Vagina (tissue), 2 donors: ENCODE measurements at regions not wholly inside any gene's neighbourhood (a gene's known extent, or its start where the extent isn't known, plus 50 kb on each side); places are given as distances from the start of the nearest gene placed in this dataset.

Experiments
- DNase-seq, 2 donors: peaks; one replicate each; pipeline ENCODE4 v3.0.0-alpha.2; 2017; ENCODE audit errors: extremely low spot score in 2 of 2
- H3K27ac ChIP-seq: fragments of 200-600 bp; sonication (generic); one replicate; pipeline ENCODE4 v1.5.1; 2019
- H3K27me3 ChIP-seq: fragments of 200-600 bp; sonication (generic); one replicate; pipeline ENCODE4 v1.5.1; 2019
- H3K36me3 ChIP-seq, 2 donors: fragments of 200-600 bp; sonication (generic); one replicate each; pipeline ENCODE4 v1.5.1; 2017 to 2019
- H3K4me1 ChIP-seq: fragments of 200-600 bp; sonication (generic); one replicate; pipeline ENCODE4 v1.5.1; 2019
- H3K4me3 ChIP-seq, 2 donors: fragments of 200-600 bp; sonication (generic); 1 replicate in 1 of 2; 2 replicates in 1 of 2; pipeline ENCODE4 v1.5.1; 2016 to 2019
- H3K9me3 ChIP-seq: fragments of 200-600 bp; sonication (generic); one replicate; pipeline ENCODE4 v1.5.1; 2019
- POLR2A ChIP-seq, 2 donors: fragments of 450-650 bp; IDR thresholded peaks; one replicate each; pipeline ENCODE4 v1.6.1; 2017; ENCODE audit warnings: antibody characterized with exemption in 2 of 2, mild to moderate bottlenecking in 2 of 2, moderate library complexity in 2 of 2
- POLR2AphosphoS5 ChIP-seq, 2 donors: sonication (generic); formaldehyde crosslinking; IDR thresholded peaks; one replicate each; pipeline ENCODE4 v1.9.0; 2017; ENCODE audit warnings: antibody characterized with exemption in 2 of 2, mild to moderate bottlenecking in 2 of 2, low read depth in 1 of 2; ENCODE audit not compliant: insufficient read depth in 1 of 2
- intact Hi-C: fragments of 100-400 bp; cut with DNase I; formaldehyde crosslinking; loops from one replicate; pipeline ENCODE4 v1.15.1; 2023
- TF ChIP-seq, protein P1 (sequence below), 3 experiments: fragments of 450-650 bp in 2 of 3; fragments of 200-600 bp in 1 of 3; sonication (generic) in 1 of 3; IDR thresholded peaks; one replicate each; pipeline ENCODE4 v1.5.1; 2017 to 2019; ENCODE audit warnings: antibody characterized with exemption in 3 of 3, mild to moderate bottlenecking in 2 of 3, moderate library complexity in 2 of 3

DNA sequence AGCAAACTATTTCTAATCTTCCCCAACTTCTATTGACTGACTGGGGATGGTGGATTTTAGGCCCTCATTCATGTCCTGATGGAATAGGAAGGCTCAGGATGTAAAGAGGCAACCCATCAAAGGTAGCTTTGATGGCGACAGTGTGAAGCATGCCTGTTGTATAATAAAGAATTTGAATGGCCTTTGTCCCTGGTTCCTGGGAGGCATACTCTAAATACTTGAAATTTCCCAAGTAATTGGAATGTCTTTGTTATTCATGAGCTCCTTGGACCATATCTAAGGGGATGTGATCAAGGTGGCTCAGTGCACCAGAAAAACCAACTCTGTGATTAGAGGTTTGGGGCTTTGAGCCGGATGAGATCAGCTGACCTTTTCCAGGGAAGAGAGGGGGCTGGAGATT is 264.5 kb upstream of the NEBL start:
- DNase-seq = no peak

DNA sequence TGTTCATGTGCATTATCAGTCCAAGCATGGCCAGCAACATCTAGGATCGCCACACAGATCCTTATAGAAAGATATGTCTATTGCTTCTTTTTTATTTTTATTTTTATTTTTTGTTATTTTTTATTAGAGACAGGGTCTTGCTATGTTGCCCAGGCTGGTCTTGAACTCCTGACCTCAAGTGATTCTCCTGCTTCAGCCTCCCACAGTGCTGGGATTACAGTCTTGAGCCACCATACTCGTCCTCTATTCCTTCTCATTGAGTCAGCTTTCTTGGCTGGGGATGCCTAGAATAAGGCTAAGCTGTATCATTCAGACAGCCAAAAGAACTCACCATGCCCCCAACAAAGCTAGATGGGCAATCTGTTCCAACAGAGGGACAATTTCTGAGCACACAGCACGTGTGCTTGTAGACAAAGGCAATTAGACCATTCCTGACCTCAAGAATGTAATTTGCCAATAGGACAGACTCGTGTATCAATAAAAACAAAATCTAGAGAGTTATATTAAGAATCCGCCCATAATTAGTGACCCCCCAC is 264.0 kb upstream of the NEBL start:
- Histone ChIP-seq H3K9me3 (no peaks in the 10 kb centered on the region), H3K4me3 (no peak overlapping the region), H3K4me1 (no peaks in the 10 kb centered on the region), H3K27ac (no peak overlapping the region), H3K36me3 (no peaks in the 10 kb centered on the region), H3K27me3 (no peaks in the 10 kb centered on the region)
- intact Hi-C loops = no loop called here
- TF ChIP-seq POLR2AphosphoS5 (IDR thresholded peaks at IDR 0.05; ENCODE audit: insufficient read depth in 1 of 2, low read depth in 1 of 2) (no peak), POLR2A (IDR thresholded peaks at IDR 0.05) (no peak)
- TF ChIP-seq, protein P1, sequence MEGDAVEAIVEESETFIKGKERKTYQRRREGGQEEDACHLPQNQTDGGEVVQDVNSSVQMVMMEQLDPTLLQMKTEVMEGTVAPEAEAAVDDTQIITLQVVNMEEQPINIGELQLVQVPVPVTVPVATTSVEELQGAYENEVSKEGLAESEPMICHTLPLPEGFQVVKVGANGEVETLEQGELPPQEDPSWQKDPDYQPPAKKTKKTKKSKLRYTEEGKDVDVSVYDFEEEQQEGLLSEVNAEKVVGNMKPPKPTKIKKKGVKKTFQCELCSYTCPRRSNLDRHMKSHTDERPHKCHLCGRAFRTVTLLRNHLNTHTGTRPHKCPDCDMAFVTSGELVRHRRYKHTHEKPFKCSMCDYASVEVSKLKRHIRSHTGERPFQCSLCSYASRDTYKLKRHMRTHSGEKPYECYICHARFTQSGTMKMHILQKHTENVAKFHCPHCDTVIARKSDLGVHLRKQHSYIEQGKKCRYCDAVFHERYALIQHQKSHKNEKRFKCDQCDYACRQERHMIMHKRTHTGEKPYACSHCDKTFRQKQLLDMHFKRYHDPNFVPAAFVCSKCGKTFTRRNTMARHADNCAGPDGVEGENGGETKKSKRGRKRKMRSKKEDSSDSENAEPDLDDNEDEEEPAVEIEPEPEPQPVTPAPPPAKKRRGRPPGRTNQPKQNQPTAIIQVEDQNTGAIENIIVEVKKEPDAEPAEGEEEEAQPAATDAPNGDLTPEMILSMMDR (IDR thresholded peaks at IDR 0.05) = no peak
- no peak for DNase-seq

More for the DNA sequence above, 264.5 kb upstream of the NEBL start:
- H3K36me3 ChIP-seq = no peaks in the 10 kb centered on the region
- no peaks in the 10 kb centered on the region for H3K9me3 ChIP-seq
- H3K4me1 ChIP-seq = no peaks in the 10 kb centered on the region
- H3K27me3 ChIP-seq = no peaks in the 10 kb centered on the region
- intact Hi-C loops = no loop called here
- TF ChIP-seq POLR2AphosphoS5 (IDR thresholded peaks at IDR 0.05; ENCODE audit: insufficient read depth in 1 of 2, low read depth in 1 of 2) = no peak
- TF ChIP-seq, protein P1 (IDR thresholded peaks at IDR 0.05) = no peak
- no peak for TF ChIP-seq POLR2A (IDR thresholded peaks at IDR 0.05)
- no peak overlapping the region for H3K27ac ChIP-seq
- H3K4me3 ChIP-seq = no peak overlapping the region

DNA sequence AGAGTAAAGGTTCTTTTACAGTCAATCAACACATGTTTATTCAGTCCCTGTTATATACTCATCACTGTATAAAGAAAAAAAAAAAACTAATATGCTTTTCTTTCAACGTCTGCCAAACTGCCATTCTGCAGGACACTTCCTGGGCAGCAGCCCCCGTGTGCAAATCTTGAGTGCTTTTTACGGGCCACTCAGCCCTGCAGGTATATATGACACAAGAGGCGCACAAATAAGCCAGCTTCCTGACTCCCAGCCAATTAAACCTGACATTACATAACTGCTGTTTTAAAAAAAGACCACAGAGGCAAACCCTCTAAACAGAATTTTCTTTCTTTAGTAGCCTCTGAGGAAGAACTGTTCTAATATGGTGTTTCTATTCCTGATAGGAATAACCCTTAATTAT is 263.0 kb upstream of the NEBL start:
- H3K27me3 ChIP-seq = no peaks in the 10 kb centered on the region
- TF ChIP-seq POLR2AphosphoS5 (IDR thresholded peaks at IDR 0.05; ENCODE audit: insufficient read depth in 1 of 2, low read depth in 1 of 2) (no peak), POLR2A (IDR thresholded peaks at IDR 0.05) (no peak)
- H3K36me3 ChIP-seq = no peaks in the 10 kb centered on the region
- H3K9me3 ChIP-seq = no peaks in the 10 kb centered on the region
- H3K27ac ChIP-seq = no peak overlapping the region
- intact Hi-C loops = no loop called here
- DNase-seq = no peak
- no peak overlapping the region for H3K4me3 ChIP-seq
- no peaks in the 10 kb centered on the region for H3K4me1 ChIP-seq

DNA sequence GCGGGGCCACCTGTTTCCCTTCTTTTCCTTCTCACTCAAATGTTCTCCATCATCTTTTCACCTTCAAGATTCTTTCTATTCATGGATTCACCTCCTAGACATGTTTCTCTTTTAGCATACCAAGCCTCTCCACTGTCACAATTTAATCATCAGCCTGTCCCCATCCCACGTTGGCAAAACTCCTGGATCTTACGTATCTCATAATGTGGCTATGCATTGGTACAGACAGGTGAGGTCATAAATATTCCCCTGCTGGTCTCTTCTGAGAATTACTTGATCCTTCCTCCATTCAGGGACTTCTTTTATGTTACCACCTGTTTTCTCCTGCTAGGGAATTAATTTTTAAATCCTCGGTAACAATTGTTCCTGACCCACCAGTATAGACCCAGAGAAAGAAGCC is 262.6 kb upstream of the NEBL start:
- DNase-seq = no peak
- TF ChIP-seq, protein P1 (IDR thresholded peaks at IDR 0.05) = no peak
- TF ChIP-seq POLR2AphosphoS5 (IDR thresholded peaks at IDR 0.05; ENCODE audit: insufficient read depth in 1 of 2, low read depth in 1 of 2) (no peak), POLR2A (IDR thresholded peaks at IDR 0.05) (no peak)
- Histone ChIP-seq H3K4me1 (no peaks in the 10 kb centered on the region), H3K36me3 (no peaks in the 10 kb centered on the region), H3K9me3 (no peaks in the 10 kb centered on the region), H3K27ac (no peak overlapping the region), H3K4me3 (no peak overlapping the region), H3K27me3 (no peaks in the 10 kb centered on the region)
- intact Hi-C loops = no loop called here

DNA sequence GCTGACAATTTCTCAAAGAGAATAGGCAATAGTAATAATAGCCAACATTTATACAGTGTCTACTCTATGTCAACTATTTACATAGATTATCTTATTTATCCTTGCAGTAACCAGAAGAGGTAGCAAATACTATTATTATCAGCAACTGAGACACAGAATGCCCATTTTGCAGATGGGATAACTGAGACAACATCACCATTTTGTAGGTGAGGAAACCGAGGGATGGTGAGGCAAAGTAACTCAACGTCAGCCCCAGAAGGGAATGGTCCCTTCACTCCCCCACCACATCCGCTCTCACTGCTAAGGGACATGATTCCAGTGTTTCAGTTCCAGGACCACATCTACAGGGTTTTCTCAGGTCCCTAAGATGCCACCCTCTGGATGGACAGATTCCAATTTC is 261.2 kb upstream of the NEBL start:
- no peaks in the 10 kb centered on the region for H3K27me3 ChIP-seq
- H3K4me1 ChIP-seq = no peaks in the 10 kb centered on the region
- no peaks in the 10 kb centered on the region for H3K36me3 ChIP-seq
- H3K9me3 ChIP-seq = no peaks in the 10 kb centered on the region
- no peak overlapping the region for H3K4me3 ChIP-seq
- TF ChIP-seq, protein P1 (IDR thresholded peaks at IDR 0.05) = no peak
- no peak for TF ChIP-seq POLR2AphosphoS5 (IDR thresholded peaks at IDR 0.05; ENCODE audit: insufficient read depth in 1 of 2, low read depth in 1 of 2)
- TF ChIP-seq POLR2A (IDR thresholded peaks at IDR 0.05) = no peak
- H3K27ac ChIP-seq = no peak overlapping the region
- no peak for DNase-seq
- intact Hi-C loops = no loop called here
